Fibroblast of lung (primary cell): ENCODE measurements at regions not wholly inside any gene's neighbourhood (a gene's known extent, or its start where the extent isn't known, plus 50 kb on each side); places are given as distances from the start of the nearest gene placed in this dataset.
"Not testable (repeated sequence)": the region's sequence is repeated elsewhere in the genome, so short reads cannot be mapped to it uniquely, and the experiment has no call there.

Experiments
- DNase-seq, 2 donors: peaks; one replicate each; pipeline versions ENCODE4 v3.0.0 to v3.0.0-alpha.2; 2010; ENCODE audit warnings: low read depth in 2 of 2
- H2AFZ ChIP-seq: 2 replicates; pipeline ENCODE4 v1.5.1; 2012; ENCODE audit warnings: low read length, control low read depth, inconsistent platforms
- H3K27ac ChIP-seq: 2 replicates; pipeline ENCODE4 v1.5.1; 2011; ENCODE audit warnings: low read length, control low read depth; ENCODE audit not compliant: insufficient read depth
- H3K27me3 ChIP-seq: 2 replicates; pipeline ENCODE4 v1.5.1; 2011; ENCODE audit warnings: mild to moderate bottlenecking, low read length; ENCODE audit not compliant: control insufficient read depth, insufficient read depth
- H3K36me3 ChIP-seq: 2 replicates; pipeline ENCODE4 v1.5.1; 2011; ENCODE audit warnings: low read length; ENCODE audit not compliant: control insufficient read depth, insufficient read depth
- H3K4me1 ChIP-seq: 2 replicates; pipeline ENCODE4 v1.5.1; 2011; ENCODE audit warnings: low read length; ENCODE audit not compliant: control insufficient read depth, insufficient read depth; ENCODE audit errors: extremely low read depth
- H3K4me2 ChIP-seq: 2 replicates; pipeline ENCODE4 v1.5.1; 2011; ENCODE audit warnings: low read length, control low read depth; ENCODE audit not compliant: insufficient read depth; ENCODE audit errors: extremely low read depth
- H3K4me3 ChIP-seq, 4 experiments: fragments of 200-600 bp in 1 of 4; sonication (generic) in 1 of 4; replicated peaks in 1 of 4; 2 replicates each; pipeline ENCODE4 v1.5.1; 2011 to 2016; ENCODE audit warnings: low read length in 4 of 4, low read depth in 3 of 4, mild to moderate bottlenecking in 3 of 4, control low read depth in 2 of 4, inconsistent platforms in 1 of 4, mixed read lengths in 1 of 4; ENCODE audit not compliant: insufficient read depth in 1 of 4; ENCODE audit errors: control extremely low read depth in 1 of 4
- H3K79me2 ChIP-seq: 2 replicates; pipeline ENCODE4 v1.5.1; 2012; ENCODE audit warnings: mild to moderate bottlenecking, low read length, inconsistent platforms; ENCODE audit not compliant: control insufficient read depth, insufficient read depth
- H3K9ac ChIP-seq: 2 replicates; pipeline ENCODE4 v1.5.1; 2011; ENCODE audit warnings: mild to moderate bottlenecking, low read length, control low read depth; ENCODE audit not compliant: insufficient read depth
- H3K9me3 ChIP-seq: 2 replicates; pipeline ENCODE4 v1.5.1; 2012; ENCODE audit warnings: low read depth, low read length; ENCODE audit not compliant: control insufficient read depth, insufficient read depth
- H4K20me1 ChIP-seq: 2 replicates; pipeline ENCODE4 v1.5.1; 2011; ENCODE audit warnings: low read length; ENCODE audit not compliant: control insufficient read depth, insufficient read depth; ENCODE audit errors: extremely low read depth
- EZH2 ChIP-seq: IDR thresholded peaks from 2 replicates; pipeline ENCODE4 v1.5.1; 2012; ENCODE audit warnings: low read length, control low read depth, mild to moderate bottlenecking; ENCODE audit errors: missing control alignments
- TF ChIP-seq, protein P1 (sequence below), 2 donors: IDR thresholded peaks in 1 of 2; conservative IDR thresholded peaks in 1 of 2; 1 replicate in 1 of 2; 2 replicates in 1 of 2; pipeline ENCODE4 v1.5.1; 2011 to 2012; ENCODE audit warnings: low read length in 2 of 2, control low read depth in 1 of 2, inconsistent platforms in 1 of 2, low read depth in 1 of 2, mild to moderate bottlenecking in 1 of 2

DNA sequence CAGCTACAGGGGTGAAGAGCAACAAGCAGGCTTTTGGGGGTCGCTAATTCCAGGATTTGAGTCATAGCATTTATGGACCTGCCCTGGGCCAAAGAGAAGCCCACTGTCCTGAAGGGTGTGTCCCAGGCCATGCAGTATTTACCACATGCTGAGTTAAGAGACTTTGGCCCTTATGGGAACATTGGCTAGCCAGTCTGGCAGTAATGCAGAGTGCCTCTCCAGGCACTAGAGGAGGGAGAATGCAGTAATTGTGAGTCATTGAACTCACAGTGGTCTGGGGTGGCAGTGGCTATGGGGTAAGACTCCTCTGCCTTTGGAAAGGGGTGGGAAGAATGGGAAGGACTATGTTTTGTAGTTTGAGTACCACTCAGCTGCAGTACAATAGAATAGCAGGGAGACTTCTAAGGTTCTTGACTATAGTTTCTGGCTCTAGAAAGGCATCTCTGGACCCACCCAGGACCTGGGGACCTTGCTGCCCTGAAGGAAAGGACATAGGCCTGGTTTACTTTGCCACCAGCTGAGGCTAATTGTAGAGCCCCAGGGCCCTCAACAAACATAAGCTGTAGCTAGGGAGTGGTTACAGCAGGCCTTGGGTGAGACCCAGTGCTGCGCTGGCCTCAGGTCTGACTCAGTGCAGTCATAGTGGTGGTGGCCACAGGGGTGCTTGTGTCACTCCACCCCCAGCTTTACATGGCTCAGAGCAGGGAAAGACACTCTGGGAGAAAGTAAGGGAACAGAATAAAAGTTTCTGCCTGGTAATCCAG lies 520.9 kb downstream of the HTR1B start:
- no peaks in the 10 kb centered on the region for H4K20me1 ChIP-seq
- H3K79me2 ChIP-seq = no peaks in the 10 kb centered on the region
- H3K4me3 ChIP-seq = no peak overlapping the region
- no peak overlapping the region for H3K4me2 ChIP-seq
- H2AFZ ChIP-seq = no peak overlapping the region
- no peaks in the 10 kb centered on the region for H3K9me3 ChIP-seq
- H3K4me1 ChIP-seq = no peaks in the 10 kb centered on the region
- H3K27me3 ChIP-seq = no peaks in the 10 kb centered on the region
- DNase-seq = no peak
- TF ChIP-seq, protein P1, sequence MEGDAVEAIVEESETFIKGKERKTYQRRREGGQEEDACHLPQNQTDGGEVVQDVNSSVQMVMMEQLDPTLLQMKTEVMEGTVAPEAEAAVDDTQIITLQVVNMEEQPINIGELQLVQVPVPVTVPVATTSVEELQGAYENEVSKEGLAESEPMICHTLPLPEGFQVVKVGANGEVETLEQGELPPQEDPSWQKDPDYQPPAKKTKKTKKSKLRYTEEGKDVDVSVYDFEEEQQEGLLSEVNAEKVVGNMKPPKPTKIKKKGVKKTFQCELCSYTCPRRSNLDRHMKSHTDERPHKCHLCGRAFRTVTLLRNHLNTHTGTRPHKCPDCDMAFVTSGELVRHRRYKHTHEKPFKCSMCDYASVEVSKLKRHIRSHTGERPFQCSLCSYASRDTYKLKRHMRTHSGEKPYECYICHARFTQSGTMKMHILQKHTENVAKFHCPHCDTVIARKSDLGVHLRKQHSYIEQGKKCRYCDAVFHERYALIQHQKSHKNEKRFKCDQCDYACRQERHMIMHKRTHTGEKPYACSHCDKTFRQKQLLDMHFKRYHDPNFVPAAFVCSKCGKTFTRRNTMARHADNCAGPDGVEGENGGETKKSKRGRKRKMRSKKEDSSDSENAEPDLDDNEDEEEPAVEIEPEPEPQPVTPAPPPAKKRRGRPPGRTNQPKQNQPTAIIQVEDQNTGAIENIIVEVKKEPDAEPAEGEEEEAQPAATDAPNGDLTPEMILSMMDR (conservative IDR thresholded peaks at IDR 0.05 in 1 of 2, IDR thresholded peaks at IDR 0.05 in 1 of 2; ENCODE audit: low read depth in 1 of 2, low read length in 2 of 2) = no peak
- TF ChIP-seq EZH2 = no peak
- H3K36me3 ChIP-seq = no peaks in the 10 kb centered on the region
- H3K9ac ChIP-seq = no peak overlapping the region
- H3K27ac ChIP-seq = no peak overlapping the region

DNA sequence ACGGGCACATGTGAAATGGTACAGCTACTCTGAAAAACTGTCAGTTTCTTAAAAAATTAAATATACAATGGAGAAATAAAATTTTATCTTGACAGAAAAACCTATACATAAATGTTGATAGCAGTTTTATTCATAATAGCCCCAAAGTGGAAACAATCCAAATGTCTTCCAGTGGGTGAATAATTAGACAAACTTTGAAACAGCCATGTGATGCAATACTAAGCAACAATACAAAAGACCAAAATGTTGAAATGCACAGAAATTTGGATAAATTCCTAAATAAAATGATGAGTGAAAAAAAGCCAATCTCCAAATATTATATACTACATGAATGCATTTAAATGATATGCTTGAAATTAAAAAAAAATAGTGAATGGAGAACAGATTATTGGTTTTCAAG lies 523.1 kb downstream of the HTR1B start:
- Histone ChIP-seq H3K9me3 (no peaks in the 10 kb centered on the region), H3K27me3 (no peaks in the 10 kb centered on the region), H4K20me1 (no peaks in the 10 kb centered on the region), H3K79me2 (no peaks in the 10 kb centered on the region), H2AFZ (no peak overlapping the region), H3K4me3 (no peak overlapping the region), H3K4me1 (no peaks in the 10 kb centered on the region), H3K36me3 (no peaks in the 10 kb centered on the region), H3K9ac (no peak overlapping the region), H3K4me2 (no peak overlapping the region), H3K27ac (no peak overlapping the region)
- DNase-seq = peak in 1 of 2 donors; percentile 21
- TF ChIP-seq EZH2 = no peak
- TF ChIP-seq, protein P1 (conservative IDR thresholded peaks at IDR 0.05 in 1 of 2, IDR thresholded peaks at IDR 0.05 in 1 of 2; ENCODE audit: low read depth in 1 of 2, low read length in 2 of 2) = no peak

DNA sequence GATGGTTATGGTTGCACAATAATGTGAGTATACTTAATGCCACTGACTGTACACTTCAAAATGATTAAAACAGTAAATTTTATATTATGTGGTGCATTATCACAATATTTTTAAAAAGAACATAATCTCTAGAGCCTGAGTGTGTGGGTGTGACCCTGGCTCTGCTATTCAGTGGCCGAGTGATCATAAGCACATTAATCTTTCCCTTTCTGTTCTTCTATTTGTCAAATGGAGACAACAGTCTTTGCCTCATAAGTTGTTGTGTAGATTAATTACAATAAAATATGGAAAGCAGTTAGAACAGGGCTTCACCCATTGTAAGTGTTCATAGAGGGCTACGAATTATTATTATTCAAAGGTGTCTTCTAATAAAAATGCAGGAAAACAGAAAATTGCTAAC lies 548.6 kb downstream of the HTR1B start:
- H2AFZ ChIP-seq = no peak overlapping the region
- no peak overlapping the region for H3K4me3 ChIP-seq
- H3K9me3 ChIP-seq = no peaks in the 10 kb centered on the region
- no peaks in the 10 kb centered on the region for H3K4me1 ChIP-seq
- H3K36me3 ChIP-seq = no peaks in the 10 kb centered on the region
- H3K27me3 ChIP-seq = no peaks in the 10 kb centered on the region
- no peak for DNase-seq
- H4K20me1 ChIP-seq = no peaks in the 10 kb centered on the region
- TF ChIP-seq, protein P1 (conservative IDR thresholded peaks at IDR 0.05 in 1 of 2, IDR thresholded peaks at IDR 0.05 in 1 of 2; ENCODE audit: low read depth in 1 of 2, low read length in 2 of 2) = no peak
- no peak for TF ChIP-seq EZH2
- no peak overlapping the region for H3K4me2 ChIP-seq
- H3K27ac ChIP-seq = no peak overlapping the region
- no peaks in the 10 kb centered on the region for H3K79me2 ChIP-seq
- no peak overlapping the region for H3K9ac ChIP-seq

DNA sequence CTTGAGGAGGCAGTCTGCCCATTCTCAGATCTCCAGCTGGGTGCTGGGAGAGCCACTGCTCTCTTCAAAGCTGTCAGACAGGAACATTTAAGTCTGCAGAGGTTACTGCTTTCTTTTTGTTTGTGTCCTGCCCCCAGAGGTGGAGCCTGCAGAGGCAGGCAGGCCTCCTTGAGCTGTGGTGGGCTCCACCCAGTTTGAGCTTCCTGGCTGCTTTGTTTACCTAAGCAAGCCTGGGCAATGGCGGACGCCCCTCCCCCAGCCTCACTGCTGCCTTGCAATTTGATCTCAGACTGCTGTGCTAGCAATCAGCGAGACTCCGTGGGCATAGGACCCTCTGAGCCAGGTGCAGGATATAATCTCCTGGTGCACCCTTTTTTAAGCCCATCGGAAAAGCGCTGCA lies 557.8 kb downstream of the HTR1B start:
- not testable (repeated sequence) for DNase-seq, H3K4me2 ChIP-seq, H3K79me2 ChIP-seq, H4K20me1 ChIP-seq, H3K27me3 ChIP-seq, H3K36me3 ChIP-seq, H3K4me3 ChIP-seq, H3K9me3 ChIP-seq, H3K27ac ChIP-seq, H2AFZ ChIP-seq, H3K9ac ChIP-seq, H3K4me1 ChIP-seq
